Lower lobe of right lung (tissue), 2 donors: ENCODE measurements at regions not wholly inside any gene's neighbourhood (a gene's known extent, or its start where the extent isn't known, plus 50 kb on each side); places are given as distances from the start of the nearest gene placed in this dataset.

Experiments used
- ATAC-seq, 2 donors: fragments of 200-7000 bp; cut with Tn5 transposase; one replicate each; pipeline ENCODE4 v1.9.1; 2020 to 2022; ENCODE audit warnings: mild to moderate bottlenecking in 2 of 2, moderate library complexity in 2 of 2
- DNase-seq: peaks from one replicate; pipeline ENCODE4 v3.0.0-alpha.2; 2020
- H3K27ac ChIP-seq: fragments of 200-600 bp; one replicate; pipeline ENCODE4 v1.8.0; 2022
- H3K27me3 ChIP-seq: fragments of 200-600 bp; one replicate; pipeline ENCODE4 v1.8.0; 2022; ENCODE audit warnings: low read depth
- H3K36me3 ChIP-seq: fragments of 200-600 bp; one replicate; pipeline ENCODE4 v1.8.0; 2022; ENCODE audit warnings: mild to moderate bottlenecking
- H3K4me1 ChIP-seq: fragments of 200-600 bp; one replicate; pipeline ENCODE4 v1.8.0; 2022
- H3K4me3 ChIP-seq: fragments of 200-600 bp; one replicate; pipeline ENCODE4 v1.8.0; 2022; ENCODE audit warnings: mild to moderate bottlenecking
- H3K9me3 ChIP-seq: fragments of 200-600 bp; one replicate; pipeline ENCODE4 v1.8.0; 2022
- CTCF ChIP-seq: fragments of 200-600 bp; IDR thresholded peaks from one replicate; pipeline ENCODE4 v1.8.0; 2022; ENCODE audit warnings: antibody characterized with exemption, mild to moderate bottlenecking
- intact Hi-C: fragments of 100-400 bp; cut with DNase I; formaldehyde crosslinking; loops from one replicate; pipeline ENCODE4 v1.11.0; 2022
- donor health status: DM: no; HTN: yes; CAD: no; lungs with severe emphysema.

- H3K9me3 ChIP-seq, result no peaks in the 10 kb centered on the region
- intact Hi-C loops, result no loop called here
- no peaks in the 10 kb centered on the region for H3K4me1 ChIP-seq
- no peak overlapping the region for H3K27ac ChIP-seq
- H3K4me3 ChIP-seq, result no peak overlapping the region
- H3K27me3 ChIP-seq, result no peaks in the 10 kb centered on the region
- no peak for TF ChIP-seq CTCF
- DNase-seq (no peak), ATAC-seq (no peak)
- H3K36me3 ChIP-seq, result no peaks in the 10 kb centered on the region
Observed at GRCh38 chr3:78517965-78518364, 1249.8 kb downstream of the ROBO1 start.

- DNase-seq (no peak), ATAC-seq (no peak)
- Histone ChIP-seq H3K9me3 (no peaks in the 10 kb centered on the region), H3K4me3 (no peak overlapping the region), H3K27ac (no peak overlapping the region), H3K27me3 (no peaks in the 10 kb centered on the region), H3K4me1 (no peaks in the 10 kb centered on the region), H3K36me3 (no peaks in the 10 kb centered on the region)
- intact Hi-C loops, result no loop called here
- TF ChIP-seq CTCF, result no peak
Observed at GRCh38 chr3:78519281-78519680, 1248.5 kb downstream of the ROBO1 start.

- H3K9me3 ChIP-seq, result no peaks in the 10 kb centered on the region
- H3K36me3 ChIP-seq, result no peaks in the 10 kb centered on the region
- H3K27ac ChIP-seq, result no peak overlapping the region
- TF ChIP-seq CTCF, result no peak
- no peaks in the 10 kb centered on the region for H3K27me3 ChIP-seq
- no peak overlapping the region for H3K4me3 ChIP-seq
- intact Hi-C loops, result no loop called here
- DNase-seq (no peak), ATAC-seq (no peak)
- no peaks in the 10 kb centered on the region for H3K4me1 ChIP-seq
Observed at GRCh38 chr3:78529601-78530000, 1238.2 kb downstream of the ROBO1 start.

DNA sequence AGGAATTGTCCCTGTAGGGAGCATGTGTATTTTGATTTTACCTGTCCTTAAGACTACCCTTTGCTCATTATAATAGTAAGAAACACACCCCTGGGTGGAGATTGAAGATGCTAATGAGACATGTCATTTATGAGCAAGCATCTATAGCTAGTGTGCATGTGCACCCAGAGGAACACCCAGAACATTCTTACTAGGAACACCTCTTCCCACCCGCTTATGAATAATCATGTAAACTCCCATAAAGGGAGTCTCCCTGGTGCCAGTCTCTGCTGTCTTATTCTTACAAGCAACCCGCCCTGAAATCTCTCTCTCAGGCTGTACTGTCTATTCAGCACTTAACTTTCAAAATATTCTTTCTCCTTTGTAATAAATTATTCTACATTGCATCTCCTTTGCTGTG is 1227.3 kb downstream of the ROBO1 start:
- no peak overlapping the region for H3K27ac ChIP-seq
- no peaks in the 10 kb centered on the region for H3K36me3 ChIP-seq
- no peaks in the 10 kb centered on the region for H3K27me3 ChIP-seq
- no peaks in the 10 kb centered on the region for H3K9me3 ChIP-seq
- intact Hi-C loops, result no loop called here
- TF ChIP-seq CTCF, result no peak
- DNase-seq (no peak), ATAC-seq (no peak)
- H3K4me1 ChIP-seq, result no peaks in the 10 kb centered on the region
- H3K4me3 ChIP-seq, result no peak overlapping the region

- no peaks in the 10 kb centered on the region for H3K27me3 ChIP-seq
- no peak for ATAC-seq
Observed at GRCh38 chr3:78545827-78546226, 1222.0 kb downstream of the ROBO1 start.

More at GRCh38 chr3:78545827-78546226, 1222.0 kb downstream of the ROBO1 start:
- no peak for DNase-seq
- H3K36me3 ChIP-seq, result no peaks in the 10 kb centered on the region
- no peaks in the 10 kb centered on the region for H3K4me1 ChIP-seq
- intact Hi-C loops, result no loop called here
- H3K9me3 ChIP-seq, result no peaks in the 10 kb centered on the region
- no peak for TF ChIP-seq CTCF
- H3K4me3 ChIP-seq, result no peak overlapping the region
- no peak overlapping the region for H3K27ac ChIP-seq
